ENCODE measurements at regions not wholly inside any gene's neighbourhood (a gene's known extent, or its start where the extent isn't known, plus 50 kb on each side); places are given as distances from the start of the nearest gene placed in this dataset.

DNA sequence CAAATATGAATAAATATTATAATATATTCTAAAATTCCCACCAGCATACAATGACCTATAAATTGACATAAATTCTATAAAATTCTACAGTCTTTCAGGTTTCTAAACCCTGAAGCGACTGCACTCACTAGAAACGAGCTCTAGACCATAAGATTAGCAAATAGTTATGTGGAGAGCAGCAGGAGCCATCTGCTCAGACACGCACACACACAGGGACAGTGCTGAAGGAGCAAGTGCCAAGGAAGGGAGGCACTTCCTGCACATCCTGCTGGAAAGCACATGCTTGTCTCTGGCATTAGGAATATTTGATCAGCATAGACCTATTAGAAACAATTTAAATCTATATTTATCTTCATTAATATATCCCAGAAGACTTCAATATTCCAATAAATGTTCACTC lies 713.9 kb upstream of the CDH2 start:
- DNase-seq: no peak

- no peak for DNase-seq
Measured at GRCh38 chr18:28884304-28884703, 707.4 kb upstream of the CDH2 start.

GRCh38 chr18:28880856-28881255 lies 703.9 kb upstream of the CDH2 start:
- no peak for DNase-seq

DNA sequence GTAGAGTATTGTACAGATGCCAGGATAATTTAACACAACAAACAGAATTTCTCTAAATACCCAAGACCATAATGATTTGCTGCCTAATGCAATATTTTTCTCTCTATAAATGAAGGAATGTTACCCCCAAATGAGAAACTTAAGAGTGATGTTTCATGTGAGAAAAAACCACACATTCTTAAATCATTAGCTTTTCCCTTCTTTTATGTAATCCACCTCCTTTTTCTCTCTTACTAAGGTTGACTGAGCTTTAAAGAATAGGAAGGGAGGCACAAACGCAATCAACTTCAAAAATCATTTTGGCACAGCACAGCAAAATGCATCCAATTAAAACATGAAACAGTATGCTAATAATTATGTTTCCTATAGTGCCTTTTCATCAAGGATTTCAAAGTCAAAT lies 698.1 kb upstream of the CDH2 start:
- DNase-seq: peak; percentile 19

- DNase-seq: no peak
Measured at GRCh38 chr18:28863396-28863795, 686.5 kb upstream of the CDH2 start.

DNA sequence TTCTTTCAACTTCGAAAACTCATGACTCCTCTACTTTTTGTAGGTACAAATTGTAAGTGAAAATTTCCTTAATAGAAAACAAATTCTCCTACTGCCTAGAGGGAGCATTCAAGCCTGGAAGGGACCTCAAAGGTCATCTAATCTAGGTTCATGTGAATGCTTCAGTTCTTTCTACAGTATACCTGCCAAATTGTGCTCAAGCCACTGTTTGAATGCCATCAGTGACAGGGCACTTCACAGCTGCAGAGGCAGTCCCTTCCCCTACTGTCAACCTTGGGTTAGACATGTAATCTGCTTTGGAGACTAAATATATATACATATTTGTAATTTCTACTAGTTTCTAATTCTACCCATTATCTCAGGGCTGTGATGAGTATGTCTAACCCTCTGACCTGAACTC lies 681.3 kb upstream of the CDH2 start:
- DNase-seq: no peak

DNA sequence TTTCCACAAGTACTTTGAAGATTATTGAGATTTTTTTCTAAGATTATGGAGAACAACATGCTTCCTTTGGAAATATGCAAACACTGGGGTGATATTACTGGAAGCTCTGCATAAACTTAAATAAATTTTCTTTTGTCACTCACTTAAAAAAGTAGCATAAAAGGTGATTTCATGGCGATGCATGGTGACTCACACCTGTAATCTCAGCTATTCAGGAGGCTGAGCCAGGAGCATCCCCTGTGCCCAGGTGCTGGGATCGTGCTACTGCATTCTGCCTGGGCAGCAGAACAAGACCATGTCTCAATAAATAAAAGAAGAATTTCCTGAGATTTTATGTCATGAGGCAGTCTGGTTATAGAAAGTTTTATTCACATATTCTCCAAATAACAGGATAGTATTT lies 679.1 kb upstream of the CDH2 start:
- DNase-seq: no peak

DNA sequence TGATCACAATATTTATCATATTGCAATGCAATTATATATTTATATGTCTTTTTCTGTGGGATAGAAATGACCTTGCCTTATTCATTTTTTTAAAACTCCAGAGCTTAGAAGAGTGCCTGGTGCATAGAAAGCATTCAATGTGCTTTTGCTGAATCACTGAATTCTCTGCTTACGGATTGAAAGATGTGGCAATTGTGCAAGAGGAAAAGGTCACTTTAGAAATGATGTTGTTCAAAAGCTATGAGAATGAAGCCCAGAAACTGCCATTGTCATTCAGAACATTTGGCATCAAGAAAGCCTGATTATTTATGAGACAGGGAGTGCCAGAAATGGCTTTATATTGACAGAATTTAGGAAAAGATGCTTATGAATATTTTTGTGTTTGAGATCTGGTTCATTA lies 678.6 kb upstream of the CDH2 start:
- DNase-seq: peak; percentile 27

- DNase-seq: peak; percentile 5
Measured at GRCh38 chr18:28854964-28855363, 678.0 kb upstream of the CDH2 start.

- DNase-seq: no peak
Measured at GRCh38 chr18:28846958-28847357, 670.0 kb upstream of the CDH2 start.

DNA sequence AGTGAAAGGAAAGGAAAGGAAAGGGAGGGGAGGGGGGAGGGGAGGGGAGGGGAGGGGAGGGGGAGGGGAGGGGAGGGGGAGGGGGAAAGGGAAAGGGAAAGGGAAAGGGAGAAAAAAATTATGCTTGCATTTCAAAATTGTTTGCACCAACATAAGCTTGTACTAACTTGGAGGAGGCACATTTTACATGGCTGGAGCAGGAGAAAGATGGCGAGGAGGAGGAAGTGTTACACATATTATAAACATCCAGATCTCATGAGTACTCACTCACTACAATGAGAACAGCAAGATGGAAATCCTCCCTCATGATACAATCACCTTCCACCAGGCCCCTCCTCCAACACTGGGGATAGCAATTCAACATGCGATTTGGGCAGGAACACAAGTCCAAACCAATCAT lies 660.2 kb upstream of the CDH2 start:
- DNase-seq: no peak

DNA sequence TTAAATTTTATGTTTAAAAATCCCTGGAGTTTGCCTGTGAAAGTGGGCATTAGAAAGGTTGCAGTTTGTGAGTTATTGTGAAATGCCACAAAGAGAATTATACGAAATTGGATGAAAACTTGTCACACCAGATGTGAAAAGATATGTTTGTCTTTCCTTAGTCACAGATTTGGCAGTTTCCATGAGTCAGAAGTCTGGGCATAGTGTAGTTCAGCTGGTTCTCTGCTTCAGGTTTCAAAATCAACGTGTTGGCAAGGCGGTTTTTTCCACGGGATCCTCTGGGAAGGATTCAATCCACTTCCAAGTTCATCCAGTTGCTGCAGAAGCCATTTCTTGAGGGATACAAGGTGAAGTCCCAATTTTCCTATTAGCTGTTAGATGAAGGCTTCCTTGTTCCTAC lies 658.0 kb upstream of the CDH2 start:
- DNase-seq: peak; percentile 22

DNA sequence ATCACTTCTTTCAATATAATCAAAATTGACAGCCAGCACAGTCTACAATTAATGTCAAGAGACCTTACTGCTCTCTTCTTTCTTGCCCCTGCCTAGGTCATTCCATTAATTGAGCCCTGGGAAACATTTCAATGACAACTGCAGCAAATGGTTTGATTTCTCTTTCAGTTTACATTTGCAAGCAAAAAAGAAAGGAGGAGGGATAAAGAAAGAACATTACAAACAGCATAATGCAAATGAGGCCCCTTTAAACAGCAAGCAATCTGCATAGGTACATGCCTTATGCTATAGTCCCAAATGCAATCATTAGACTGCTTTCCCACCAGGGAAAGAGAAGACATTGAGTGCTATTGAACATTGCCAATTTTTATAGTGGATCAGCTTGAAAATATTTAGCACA lies 655.0 kb upstream of the CDH2 start:
- no peak for DNase-seq

- DNase-seq: no peak
Measured at GRCh38 chr18:28831476-28831875, 654.5 kb upstream of the CDH2 start.

GRCh38 chr18:28826107-28826506 lies 649.2 kb upstream of the CDH2 start:
- no peak for DNase-seq

DNA sequence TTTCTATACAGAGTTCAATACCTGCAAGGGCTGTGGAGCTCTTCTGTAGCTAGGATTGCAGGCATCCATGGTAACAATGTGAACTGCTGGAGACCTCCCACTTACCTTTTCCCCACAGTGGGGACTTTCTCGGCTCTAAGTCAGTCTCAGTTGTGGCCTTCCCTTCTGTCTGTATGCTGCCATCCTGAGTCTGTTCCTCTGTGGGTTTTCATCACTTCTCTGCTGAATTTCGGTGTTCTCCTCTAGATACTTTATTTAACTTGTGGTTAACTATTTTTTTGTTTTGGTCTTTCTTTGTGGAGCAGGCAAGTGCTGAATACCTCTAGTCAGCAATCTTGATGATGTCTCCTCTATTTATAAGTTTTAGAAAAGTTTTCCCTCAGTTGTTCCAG lies 647.2 kb upstream of the CDH2 start:
- DNase-seq: no peak

DNA sequence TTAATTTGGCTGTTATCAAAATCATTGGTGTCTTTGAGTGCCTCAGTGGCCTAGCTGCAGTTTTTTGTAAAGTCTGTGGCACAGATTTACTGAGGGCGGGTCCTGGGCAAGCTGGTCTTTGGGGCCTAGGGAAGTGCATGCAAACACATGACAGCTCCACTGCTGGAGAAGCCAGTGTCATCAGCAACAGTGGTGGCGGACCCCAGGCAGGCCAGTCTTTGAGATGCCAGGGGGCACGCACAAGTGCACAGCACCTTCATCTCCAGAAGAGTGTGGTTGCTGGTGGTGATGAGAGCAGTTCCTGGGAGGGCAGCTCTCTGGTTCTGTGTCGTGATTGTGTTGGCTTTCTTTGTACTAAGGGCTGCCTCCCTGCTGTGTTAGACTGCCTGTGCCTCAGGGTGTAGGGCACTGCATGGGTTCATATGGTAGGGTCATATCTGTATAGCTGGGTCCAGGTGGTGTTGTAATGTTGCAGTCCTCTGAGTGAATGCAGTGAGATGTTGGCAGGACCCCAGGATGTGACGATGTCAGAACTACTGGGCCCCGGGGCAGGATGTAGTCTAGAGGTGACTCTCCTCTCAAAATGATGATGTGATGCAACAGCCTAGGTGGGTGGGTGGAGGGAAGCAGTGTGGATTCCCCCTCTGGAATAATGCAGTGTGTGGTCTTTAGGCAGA lies 646.7 kb upstream of the CDH2 start:
- no peak for DNase-seq

DNA sequence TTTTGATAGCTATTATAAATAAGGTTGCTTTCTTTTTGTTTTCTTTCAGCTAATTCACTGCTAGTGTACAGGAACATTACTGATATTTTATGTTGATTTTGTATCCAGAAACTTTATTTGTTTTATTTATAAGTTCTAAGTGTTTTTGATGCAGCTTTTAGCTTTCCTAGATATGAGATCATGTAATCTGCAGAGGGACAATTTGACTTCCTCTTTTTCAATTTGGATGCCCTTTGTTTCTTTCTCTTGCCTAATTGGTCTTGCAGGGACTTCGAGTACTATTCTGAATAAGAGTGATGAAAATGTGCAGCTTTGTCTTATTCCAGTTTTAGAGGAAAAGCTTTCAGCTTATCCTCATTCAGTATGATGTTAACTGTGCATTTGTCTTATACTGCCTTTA lies 643.4 kb upstream of the CDH2 start:
- DNase-seq: no peak

DNA sequence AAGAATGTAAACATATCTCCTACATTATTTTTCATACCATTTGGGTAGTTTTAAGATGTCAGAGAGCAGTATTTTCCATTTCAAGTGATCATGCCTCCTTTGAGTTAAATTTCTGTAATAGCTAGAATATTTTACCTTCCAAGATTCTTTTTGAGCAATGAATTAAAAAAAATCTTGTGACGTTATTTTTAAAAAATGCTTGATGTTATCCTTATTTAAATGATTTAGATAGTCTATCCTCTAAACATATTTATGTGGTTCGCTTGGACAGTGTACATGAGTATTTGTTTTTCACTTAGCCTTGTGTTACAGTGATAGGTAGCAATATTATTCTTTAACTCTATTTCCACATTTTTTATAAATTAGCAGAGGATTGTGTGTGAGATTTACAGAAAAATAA lies 639.2 kb upstream of the CDH2 start:
- no peak for DNase-seq

- no peak for DNase-seq
Measured at GRCh38 chr18:28814365-28814764, 637.4 kb upstream of the CDH2 start.

- DNase-seq: no peak
Measured at GRCh38 chr18:28808373-28808772, 631.4 kb upstream of the CDH2 start.

DNA sequence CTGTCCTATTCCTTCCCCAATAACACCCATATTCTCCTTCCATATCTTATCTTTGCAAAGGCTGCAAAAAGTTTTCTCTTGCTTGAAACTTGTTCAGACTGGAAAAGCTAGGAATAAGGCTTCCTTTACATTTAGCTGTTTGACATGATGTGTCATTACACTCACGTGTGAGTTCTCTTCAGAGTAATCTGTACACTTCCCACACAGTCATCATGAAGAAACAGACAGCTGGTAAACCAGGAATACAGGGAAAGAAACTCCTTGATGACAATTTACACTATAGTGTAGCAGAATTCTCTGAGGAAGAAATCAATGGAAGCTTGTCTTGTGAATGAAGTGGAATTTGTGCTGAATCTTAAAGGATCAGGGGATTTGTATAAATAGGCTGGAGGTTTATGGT lies 628.6 kb upstream of the CDH2 start:
- no peak for DNase-seq

- DNase-seq: no peak
Measured at GRCh38 chr18:28804512-28805202, 627.7 kb upstream of the CDH2 start.

GRCh38 chr18:28802546-28802945 lies 625.6 kb upstream of the CDH2 start:
- DNase-seq: peak; percentile 71

- no peak for DNase-seq
Measured at GRCh38 chr18:28801876-28802275, 624.9 kb upstream of the CDH2 start.
